Lower leg skin (tissue), 4 donors: ENCODE measurements at regions not wholly inside any gene's neighbourhood (a gene's known extent, or its start where the extent isn't known, plus 50 kb on each side); places are given as distances from the start of the nearest gene placed in this dataset.

ENCODE experiments used
- DNase-seq, 2 donors: peaks; one replicate each; pipeline ENCODE4 v3.0.0-alpha.2; 2019; ENCODE audit warnings: low spot score in 2 of 2
- H3K4me3 ChIP-seq: fragments of 200-600 bp; sonication (generic); 2 replicates; pipeline ENCODE4 v1.5.1; 2017; ENCODE audit warnings: mild to moderate bottlenecking, low read depth; ENCODE audit not compliant: poor library complexity, severe bottlenecking
- POLR2A ChIP-seq, 2 donors: fragments of 450-650 bp; IDR thresholded peaks; one replicate each; pipeline ENCODE4 v1.6.1; 2016 to 2017; ENCODE audit warnings: antibody characterized with exemption in 2 of 2, mild to moderate bottlenecking in 1 of 2, moderate library complexity in 1 of 2
- WGBS, 2 donors: methylation state at CpG; one replicate each; pipeline ENCODE4 v1.1.5; 2018; 5-methylcytosine and 5-hydroxymethylcytosine counted together
- intact Hi-C: fragments of 100-400 bp; cut with DNase I; formaldehyde crosslinking; loops from one replicate; pipeline ENCODE4 v1.15.0; 2023; ENCODE audit warnings: low total_unique reads
- TF ChIP-seq, protein P1 (sequence below), 3 donors: fragments of 450-650 bp; IDR thresholded peaks; one replicate each; pipeline ENCODE4 v1.5.1; 2016; ENCODE audit warnings: antibody characterized with exemption in 3 of 3, mild to moderate bottlenecking in 3 of 3, moderate library complexity in 2 of 3

DNA sequence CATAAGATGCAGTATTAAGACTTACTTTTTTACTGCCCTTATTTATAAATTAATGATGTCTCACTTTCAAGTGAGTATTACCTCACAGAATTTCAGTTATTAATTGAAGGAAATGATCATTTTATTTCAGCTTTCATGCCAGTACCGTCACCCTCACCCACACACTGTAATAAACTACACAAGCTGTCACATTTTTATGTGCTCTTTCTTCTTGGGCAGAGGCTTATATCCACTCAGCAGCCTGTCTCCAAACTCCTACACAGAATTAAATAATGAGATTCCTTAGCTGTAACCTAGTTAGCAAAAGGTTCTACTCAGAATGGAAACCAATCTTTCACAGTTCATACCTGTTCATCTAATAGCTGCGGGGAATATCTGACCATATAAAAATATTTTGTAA, 1915.8 kb upstream of the CDH6 start:
- no peak for DNase-seq
- TF ChIP-seq, protein P1, sequence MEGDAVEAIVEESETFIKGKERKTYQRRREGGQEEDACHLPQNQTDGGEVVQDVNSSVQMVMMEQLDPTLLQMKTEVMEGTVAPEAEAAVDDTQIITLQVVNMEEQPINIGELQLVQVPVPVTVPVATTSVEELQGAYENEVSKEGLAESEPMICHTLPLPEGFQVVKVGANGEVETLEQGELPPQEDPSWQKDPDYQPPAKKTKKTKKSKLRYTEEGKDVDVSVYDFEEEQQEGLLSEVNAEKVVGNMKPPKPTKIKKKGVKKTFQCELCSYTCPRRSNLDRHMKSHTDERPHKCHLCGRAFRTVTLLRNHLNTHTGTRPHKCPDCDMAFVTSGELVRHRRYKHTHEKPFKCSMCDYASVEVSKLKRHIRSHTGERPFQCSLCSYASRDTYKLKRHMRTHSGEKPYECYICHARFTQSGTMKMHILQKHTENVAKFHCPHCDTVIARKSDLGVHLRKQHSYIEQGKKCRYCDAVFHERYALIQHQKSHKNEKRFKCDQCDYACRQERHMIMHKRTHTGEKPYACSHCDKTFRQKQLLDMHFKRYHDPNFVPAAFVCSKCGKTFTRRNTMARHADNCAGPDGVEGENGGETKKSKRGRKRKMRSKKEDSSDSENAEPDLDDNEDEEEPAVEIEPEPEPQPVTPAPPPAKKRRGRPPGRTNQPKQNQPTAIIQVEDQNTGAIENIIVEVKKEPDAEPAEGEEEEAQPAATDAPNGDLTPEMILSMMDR (IDR thresholded peaks at IDR 0.05), result no peak
- no peak for TF ChIP-seq POLR2A (IDR thresholded peaks at IDR 0.05)
- no peak overlapping the region for H3K4me3 ChIP-seq
- intact Hi-C loops, result no loop called here
- WGBS, 2 donors, result 55 to 59% methylated on average over 2 of the region's 2 CpGs

DNA sequence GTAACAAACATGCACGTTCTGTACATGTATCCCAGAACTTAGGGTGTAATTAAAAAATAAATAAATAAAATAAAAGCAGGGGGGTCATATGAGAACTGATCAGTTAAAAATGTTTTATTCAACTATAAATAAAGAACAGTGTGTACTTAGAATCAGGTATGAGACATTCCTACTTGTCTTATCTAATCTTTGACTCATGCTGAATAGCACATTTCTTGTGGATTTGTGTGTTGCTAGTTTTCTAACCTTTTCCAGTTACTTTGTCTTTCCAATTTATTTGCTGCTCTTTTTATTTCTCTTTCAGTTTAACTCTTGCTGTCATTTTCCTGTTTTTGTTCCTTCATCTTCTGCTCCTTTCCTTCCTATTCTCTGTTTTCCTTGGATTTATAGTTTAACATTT, 1917.1 kb upstream of the CDH6 start:
- 83 to 89% methylated on average over 1 of the region's 1 CpG for WGBS, 2 donors
- H3K4me3 ChIP-seq, result no peak overlapping the region
- DNase-seq, result no peak
- TF ChIP-seq, protein P1 (IDR thresholded peaks at IDR 0.05), result no peak
- intact Hi-C loops, result no loop called here

GRCh38 chr5:29263915-29264351, 1929.6 kb upstream of the CDH6 start:
- no peak overlapping the region for H3K4me3 ChIP-seq
- TF ChIP-seq, protein P1 (IDR thresholded peaks at IDR 0.05), result no peak
- TF ChIP-seq POLR2A (IDR thresholded peaks at IDR 0.05), result no peak
- intact Hi-C loops, result no loop called here
- no peak for DNase-seq
- 79 to 86% methylated on average over 4 of the region's 4 CpGs for WGBS, 2 donors

DNA sequence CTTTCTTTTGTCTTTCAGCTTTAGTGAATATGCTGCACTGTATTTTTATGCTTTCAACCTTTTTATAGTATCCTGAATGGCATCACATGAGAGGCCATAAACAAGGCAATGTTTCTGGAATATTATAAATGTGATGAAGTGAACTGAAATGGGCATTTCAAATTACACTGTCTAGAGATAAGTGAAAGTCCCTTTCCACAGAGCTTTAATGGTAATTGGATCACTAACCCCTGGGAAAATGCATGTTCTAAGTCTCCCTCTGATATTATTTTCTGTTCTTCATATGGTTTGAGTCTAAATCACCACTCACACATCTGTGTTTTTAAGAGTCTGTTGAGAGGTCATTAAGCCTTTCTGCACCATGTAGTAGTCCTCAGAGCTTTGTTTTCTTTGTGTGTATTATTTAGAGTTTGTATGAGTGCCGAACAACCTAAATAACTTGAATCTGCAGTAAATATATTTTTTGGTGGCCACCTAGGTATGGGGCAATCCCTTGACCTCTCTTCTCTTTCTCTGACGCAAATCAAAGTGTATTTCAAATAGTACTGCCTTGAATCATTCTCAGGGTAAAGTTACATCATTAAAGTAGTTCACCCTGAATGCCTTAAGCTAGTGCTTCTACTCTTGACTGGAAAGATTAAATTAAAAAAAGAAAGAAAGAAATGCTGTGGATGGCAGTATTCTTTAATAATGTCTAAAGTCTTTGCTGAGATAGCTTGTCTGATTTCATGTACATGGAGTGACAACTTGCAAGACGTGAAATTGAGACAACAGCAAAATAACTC, 1931.0 kb upstream of the CDH6 start:
- intact Hi-C loops, result no loop called here
- no peak overlapping the region for H3K4me3 ChIP-seq
- TF ChIP-seq POLR2A (IDR thresholded peaks at IDR 0.05), result no peak
- TF ChIP-seq, protein P1 (IDR thresholded peaks at IDR 0.05), result no peak
- DNase-seq, result no peak
- WGBS, 2 donors, result 63 to 73% methylated on average over 3 of the region's 3 CpGs

GRCh38 chr5:29261213-29261612, 1932.3 kb upstream of the CDH6 start:
- intact Hi-C loops, result no loop called here
- no peak for DNase-seq
- TF ChIP-seq, protein P1 (IDR thresholded peaks at IDR 0.05), result no peak
- TF ChIP-seq POLR2A (IDR thresholded peaks at IDR 0.05), result no peak
- H3K4me3 ChIP-seq, result no peak overlapping the region
- WGBS, 2 donors, result 73 to 89% methylated on average over 1 of the region's 1 CpG

DNA sequence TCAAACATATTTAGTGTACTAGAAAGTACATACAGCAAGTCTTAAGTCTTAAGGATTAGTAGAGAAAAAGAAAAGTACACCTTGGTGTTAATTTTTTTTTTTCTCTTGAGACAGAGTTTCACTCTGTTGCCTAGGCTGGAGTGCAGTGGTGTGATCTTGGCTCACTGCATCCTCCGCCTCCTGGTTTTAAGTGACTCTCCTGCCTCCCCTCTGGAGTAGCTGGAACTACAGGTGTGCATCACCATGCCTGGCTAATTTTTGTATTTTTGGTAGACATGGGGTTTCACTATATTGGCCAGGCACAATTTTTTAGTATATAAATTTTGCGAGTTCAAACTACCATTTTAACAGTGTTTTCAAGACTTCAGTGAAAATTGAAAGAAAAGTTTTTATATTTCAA, 1941.1 kb upstream of the CDH6 start:
- 79 to 91% methylated on average over 2 of the region's 2 CpGs for WGBS, 2 donors
- DNase-seq, result no peak
- no peak overlapping the region for H3K4me3 ChIP-seq
- no peak for TF ChIP-seq POLR2A (IDR thresholded peaks at IDR 0.05)
- TF ChIP-seq, protein P1 (IDR thresholded peaks at IDR 0.05), result no peak
- intact Hi-C loops, result no loop called here
